Fibroblast of pulmonary artery (primary cell): ENCODE measurements at regions not wholly inside any gene's neighbourhood (a gene's known extent, or its start where the extent isn't known, plus 50 kb on each side); places are given as distances from the start of the nearest gene placed in this dataset.
"Not testable (repeated sequence)": the region's sequence is repeated elsewhere in the genome, so short reads cannot be mapped to it uniquely, and the experiment has no call there.

Experiments
- DNase-seq: peaks from one replicate; pipeline ENCODE4 v3.0.0-alpha.2; 2010; ENCODE audit warnings: low read depth
- H3K4me3 ChIP-seq: replicated peaks from 2 replicates; pipeline ENCODE4 v1.5.1; 2011; ENCODE audit warnings: low read depth, mild to moderate bottlenecking, control low read depth, low read length, moderate library complexity
- TF ChIP-seq, protein P1 (sequence below): IDR thresholded peaks from 2 replicates; pipeline ENCODE4 v1.5.1; 2011; ENCODE audit warnings: mild to moderate bottlenecking, control low read depth, low read length, inconsistent platforms; ENCODE audit errors: missing control alignments

DNA sequence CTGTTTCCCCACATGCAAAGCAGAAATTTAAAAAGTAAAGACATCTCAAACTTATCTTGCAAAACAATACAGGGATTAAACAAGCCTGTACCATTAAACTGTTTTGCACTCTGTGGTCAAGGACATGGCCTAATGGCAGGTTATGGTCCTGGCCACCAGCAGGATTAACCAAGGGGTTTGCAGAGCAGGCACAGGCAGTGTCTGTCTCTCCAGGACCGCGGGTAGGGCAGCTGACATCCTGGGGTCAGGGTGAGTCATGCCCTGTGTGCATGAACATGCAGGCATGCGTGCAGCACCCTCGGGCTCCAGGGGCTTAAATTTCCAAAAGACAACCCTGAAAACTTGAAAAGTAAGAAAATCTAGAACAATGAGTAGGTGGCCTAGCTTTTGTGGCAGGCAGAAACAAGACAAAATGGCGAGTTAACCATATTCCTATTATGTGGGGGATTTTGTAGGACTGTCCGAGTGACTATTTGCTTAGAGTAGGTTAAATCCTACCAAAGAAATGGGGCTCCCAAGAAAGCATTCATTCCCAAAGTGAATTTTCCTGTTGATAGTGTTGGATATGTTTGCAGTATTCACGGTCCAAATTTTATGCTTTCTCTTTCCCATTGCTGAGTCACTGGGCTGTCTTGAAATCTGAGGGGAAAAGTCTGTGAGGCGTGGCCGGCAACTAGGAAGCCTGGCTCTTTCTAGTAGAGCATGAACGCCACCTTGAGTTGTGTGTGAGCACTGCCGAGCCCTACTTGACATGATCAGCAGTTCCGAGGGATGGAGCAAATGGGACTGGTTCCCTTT is 158.4 kb upstream of the FAM20A start:
- H3K4me3 ChIP-seq, result peak overlapping the region; percentile 57

DNA sequence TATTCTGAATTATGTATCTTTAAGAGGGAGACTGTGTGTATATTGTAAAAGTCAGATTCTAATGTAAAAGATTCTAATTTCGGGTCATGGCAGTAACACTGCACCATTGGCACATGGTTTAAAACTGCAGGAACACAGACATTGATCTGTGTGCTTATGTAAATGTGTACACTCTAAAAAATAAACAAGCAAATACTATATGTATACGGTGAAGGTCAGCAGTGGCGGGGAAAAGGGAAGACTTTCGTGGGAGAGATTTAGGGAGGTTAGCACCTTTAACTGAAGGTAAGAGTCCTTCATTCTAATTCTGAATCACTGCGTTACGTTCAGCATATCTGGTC is 157.8 kb upstream of the FAM20A start:
- H3K4me3 ChIP-seq, result no peak overlapping the region
- DNase-seq, result no peak
- TF ChIP-seq, protein P1, sequence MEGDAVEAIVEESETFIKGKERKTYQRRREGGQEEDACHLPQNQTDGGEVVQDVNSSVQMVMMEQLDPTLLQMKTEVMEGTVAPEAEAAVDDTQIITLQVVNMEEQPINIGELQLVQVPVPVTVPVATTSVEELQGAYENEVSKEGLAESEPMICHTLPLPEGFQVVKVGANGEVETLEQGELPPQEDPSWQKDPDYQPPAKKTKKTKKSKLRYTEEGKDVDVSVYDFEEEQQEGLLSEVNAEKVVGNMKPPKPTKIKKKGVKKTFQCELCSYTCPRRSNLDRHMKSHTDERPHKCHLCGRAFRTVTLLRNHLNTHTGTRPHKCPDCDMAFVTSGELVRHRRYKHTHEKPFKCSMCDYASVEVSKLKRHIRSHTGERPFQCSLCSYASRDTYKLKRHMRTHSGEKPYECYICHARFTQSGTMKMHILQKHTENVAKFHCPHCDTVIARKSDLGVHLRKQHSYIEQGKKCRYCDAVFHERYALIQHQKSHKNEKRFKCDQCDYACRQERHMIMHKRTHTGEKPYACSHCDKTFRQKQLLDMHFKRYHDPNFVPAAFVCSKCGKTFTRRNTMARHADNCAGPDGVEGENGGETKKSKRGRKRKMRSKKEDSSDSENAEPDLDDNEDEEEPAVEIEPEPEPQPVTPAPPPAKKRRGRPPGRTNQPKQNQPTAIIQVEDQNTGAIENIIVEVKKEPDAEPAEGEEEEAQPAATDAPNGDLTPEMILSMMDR, result no peak

More for the DNA sequence above, 158.4 kb upstream of the FAM20A start:
- peak; percentile 96 for DNase-seq
- TF ChIP-seq, protein P1, result peak; percentile 99

DNA sequence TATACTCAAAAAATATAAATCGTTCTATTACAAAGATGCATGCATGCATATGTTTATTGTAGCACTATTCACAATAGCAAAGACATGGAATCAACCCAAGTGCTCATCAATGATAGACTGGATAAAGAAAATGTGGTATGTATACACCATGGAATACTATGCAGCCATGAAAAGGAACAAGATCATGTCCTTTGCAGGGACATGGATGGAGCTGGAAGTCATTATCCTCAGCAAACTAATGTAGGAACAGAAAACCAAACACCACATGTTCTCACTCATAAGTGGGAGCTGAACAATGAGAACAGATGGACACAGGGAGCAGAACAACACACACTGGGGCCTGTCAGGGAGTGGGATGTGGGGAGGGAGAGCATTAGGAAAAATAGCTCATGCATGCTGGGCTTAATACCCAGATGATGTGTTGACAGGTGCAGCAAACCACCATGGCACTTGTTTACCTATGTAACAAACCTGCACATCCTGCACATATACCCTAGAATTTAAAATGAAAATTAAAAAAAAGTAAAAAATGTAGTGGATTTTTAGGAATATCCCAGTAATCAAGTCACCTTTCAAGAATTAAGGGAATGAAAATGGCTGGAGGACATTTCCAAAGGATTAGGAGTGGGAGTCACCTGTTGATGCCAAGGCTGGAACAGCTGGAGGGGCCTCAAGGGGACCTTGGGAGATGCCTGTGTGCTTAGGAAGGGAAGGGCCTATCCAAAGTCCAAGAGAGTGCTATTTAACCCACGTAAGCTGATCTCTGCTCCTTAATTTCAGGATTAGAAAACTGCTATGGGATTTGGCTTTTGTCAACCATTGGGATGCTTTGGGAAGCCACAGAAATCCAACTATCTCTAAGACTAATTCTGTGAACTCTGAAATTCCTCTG is 156.9 kb upstream of the FAM20A start:
- H3K4me3 ChIP-seq, DNase-seq: not testable (repeated sequence)

DNA sequence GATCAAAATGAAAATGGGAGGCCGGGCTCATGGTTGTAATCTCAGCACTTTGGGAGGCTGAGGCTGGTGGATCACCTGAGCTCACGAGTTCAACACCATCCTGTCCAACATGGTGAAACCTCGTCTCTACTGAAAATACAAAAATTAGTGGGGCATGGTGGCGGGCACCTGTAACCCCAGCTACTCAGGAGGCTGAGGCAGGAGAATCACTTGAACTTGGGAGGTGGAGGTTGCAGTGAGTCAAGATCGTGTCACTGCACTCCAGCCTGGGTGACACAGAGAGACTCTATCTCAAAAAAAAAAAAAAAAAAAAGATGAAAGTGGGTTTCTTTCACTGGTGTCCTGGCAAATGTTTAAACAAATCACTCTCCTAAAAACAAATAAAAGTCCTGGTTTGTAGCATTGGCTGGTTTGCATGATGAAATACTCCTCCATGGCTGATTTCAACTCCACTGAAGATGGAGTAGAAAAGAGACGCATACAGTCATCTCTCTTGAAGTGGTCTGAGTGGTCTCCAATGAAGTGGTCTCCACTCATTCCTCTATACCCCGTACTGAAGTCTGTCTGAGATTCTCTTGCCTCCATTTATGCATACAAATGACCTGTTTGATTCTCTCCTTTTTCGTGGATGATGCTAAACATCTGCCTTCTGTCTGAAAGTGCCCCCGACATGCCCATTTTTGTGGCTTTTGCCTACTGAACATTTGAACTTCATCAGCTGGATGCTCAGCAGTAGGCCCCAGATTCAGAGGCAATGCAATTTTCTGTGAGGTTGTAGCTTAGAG is 153.0 kb upstream of the FAM20A start:
- DNase-seq, result no peak
- TF ChIP-seq, protein P1, result no peak

DNA sequence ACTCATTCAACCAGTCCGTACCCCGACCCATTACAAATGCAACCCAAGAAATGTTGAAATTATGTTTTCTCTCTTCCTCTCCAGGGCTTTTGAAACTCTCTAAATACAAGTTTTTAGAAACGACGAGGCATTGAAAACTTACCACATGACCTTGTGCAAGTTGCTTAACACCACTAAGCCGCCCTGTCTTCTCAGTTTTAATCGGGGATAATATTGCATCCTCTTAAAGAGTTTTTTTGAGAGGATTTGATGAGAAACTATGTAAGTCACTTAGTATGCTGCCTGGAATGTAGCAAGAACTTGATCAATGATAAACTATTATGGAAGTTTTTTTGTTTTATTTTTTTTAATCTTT is 149.0 kb upstream of the FAM20A start:
- no peak overlapping the region for H3K4me3 ChIP-seq
- DNase-seq, result no peak
- TF ChIP-seq, protein P1, result no peak

More for the DNA sequence above, 153.0 kb upstream of the FAM20A start:
- no peak overlapping the region for H3K4me3 ChIP-seq

DNA sequence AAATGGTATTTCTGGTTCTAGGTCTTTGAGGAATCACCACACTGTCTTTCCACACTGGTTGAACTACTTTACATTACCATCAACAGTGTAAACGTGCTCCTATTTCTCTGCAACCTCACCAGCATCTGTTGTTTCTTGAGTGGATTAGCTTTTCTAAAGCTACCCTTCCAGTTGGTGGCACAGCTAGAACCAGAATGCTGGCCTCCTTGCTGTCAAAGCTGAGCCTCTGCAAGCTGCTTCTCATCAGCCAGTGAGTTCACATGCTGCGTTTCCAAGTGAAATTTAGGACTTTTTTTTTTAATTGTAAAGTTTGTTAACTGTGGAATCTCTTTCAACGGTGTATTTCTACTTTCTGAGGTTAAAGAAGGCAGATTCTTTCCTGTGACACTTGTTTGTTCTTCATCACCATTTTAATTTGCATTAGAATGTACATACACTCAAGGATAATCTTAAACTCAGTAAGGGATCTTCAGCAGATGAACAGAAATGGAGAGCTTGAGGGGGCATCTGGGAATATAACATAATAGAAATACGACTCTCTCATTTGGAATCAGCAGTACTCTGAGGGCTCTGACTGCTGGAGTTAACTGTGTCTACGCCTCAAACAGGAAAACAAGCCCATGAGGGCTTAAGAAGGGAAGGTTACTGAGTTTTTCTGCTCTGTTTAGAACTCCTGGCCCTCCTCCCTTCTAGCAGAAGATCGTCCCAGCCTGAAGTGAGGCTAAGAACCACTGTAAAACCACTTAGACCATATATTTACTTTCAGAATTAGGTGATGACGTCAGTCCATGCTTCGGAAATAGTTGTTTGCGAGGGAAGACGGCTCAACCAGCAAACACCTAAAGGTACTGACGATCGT is 148.4 kb upstream of the FAM20A start:
- TF ChIP-seq, protein P1, result no peak
- no peak for DNase-seq
- H3K4me3 ChIP-seq, result no peak overlapping the region
